ENCODE measurements at regions not wholly inside any gene's neighbourhood (a gene's known extent, or its start where the extent isn't known, plus 50 kb on each side); places are given as distances from the start of the nearest gene placed in this dataset.
A peak's percentile ranks its signal among the peaks of the same experiment; 100 is the strongest.

- Histone ChIP-seq H3F3A (ENCODE audit: insufficient read depth, low read depth) (no peaks in the 10 kb centered on the region), H3K79me2 (ENCODE audit: low read depth) (no peaks in the 10 kb centered on the region), H4K20me1 (ENCODE audit: insufficient read depth) (no peaks in the 10 kb centered on the region), H3K27me3 (ENCODE audit: insufficient read depth, low read depth) (no peaks in the 10 kb centered on the region), H3K36me3 (ENCODE audit: low read depth) (no peaks in the 10 kb centered on the region), H3K4me3 (no peak overlapping the region), H3K27ac (no peak overlapping the region), H3K4me1 (replicated peaks; ENCODE audit: insufficient read depth) (no peaks in the 10 kb centered on the region), H3K9me2 (ENCODE audit: insufficient read depth) (no peaks in the 10 kb centered on the region), H2AFZ (no peak overlapping the region), H3K9me3 (ENCODE audit: insufficient read depth, low read depth) (peaks cover 4% of the 10 kb centered on the region; the same call in 1 of the 2 replicates), H3K4me2 (peak overlapping the region; percentile 34; the same call in 1 of the 2 replicates)
- TF ChIP-seq CTCF (conservative IDR thresholded peaks at IDR 0.05) = no peak
- ChIA-PET CTCF (no interaction called here), POLR2A (ENCODE audit: unreplicated experiment) (no interaction called here)
- no TSS peak for BruUV-seq (replicated peaks)
- intact Hi-C loops (cut with micrococcal nuclease; ENCODE audit: unreplicated experiment) = no loop called here
- DNase-seq = peak in 1 of 2 experiments; percentile 66
Measured at GRCh38 chr10:113480851-113481502, 71.9 kb upstream of the HABP2 start.

DNA sequence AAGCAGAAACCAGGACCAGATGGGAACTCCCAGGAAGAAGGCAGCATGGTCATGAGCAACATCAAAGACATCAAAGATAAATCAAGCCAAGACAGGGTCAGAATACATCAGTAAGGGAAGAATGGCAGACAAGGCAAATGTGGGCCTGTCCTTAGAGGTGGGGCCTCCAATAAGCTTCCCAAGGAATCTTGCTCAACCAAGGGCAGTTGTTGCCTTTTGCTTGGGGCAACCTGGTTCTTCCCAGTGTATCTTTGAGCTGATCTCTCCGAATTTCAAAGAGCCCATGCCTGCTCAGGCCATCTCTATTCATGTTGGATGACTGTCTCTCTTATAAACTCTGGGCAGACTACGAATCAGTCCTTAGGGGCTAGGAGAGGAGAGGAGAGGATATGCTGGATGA is 68.4 kb upstream of the HABP2 start:
- no peak overlapping the region for H3K4me3 ChIP-seq
- H3F3A ChIP-seq (ENCODE audit: insufficient read depth, low read depth) = no peaks in the 10 kb centered on the region
- no TSS peak for BruUV-seq (replicated peaks)
- no peaks in the 10 kb centered on the region for H4K20me1 ChIP-seq (ENCODE audit: insufficient read depth)
- H3K79me2 ChIP-seq (ENCODE audit: low read depth) = no peaks in the 10 kb centered on the region
- TF ChIP-seq EZH2 (IDR thresholded peaks at IDR 0.05; ENCODE audit: low read depth) = no peak
- no peak for TF ChIP-seq CTCF (conservative IDR thresholded peaks at IDR 0.05)
- no peak overlapping the region for H3K4me2 ChIP-seq
- no peak for DNase-seq
- H3K27me3 ChIP-seq (ENCODE audit: insufficient read depth, low read depth) = no peaks in the 10 kb centered on the region
- H3K9me2 ChIP-seq (ENCODE audit: insufficient read depth) = no peaks in the 10 kb centered on the region
- H3K27ac ChIP-seq = no peak overlapping the region
- intact Hi-C loops (cut with micrococcal nuclease; ENCODE audit: unreplicated experiment) = no loop called here
- H3K4me1 ChIP-seq (replicated peaks; ENCODE audit: insufficient read depth) = no peaks in the 10 kb centered on the region
- H3K36me3 ChIP-seq (ENCODE audit: low read depth) = no peaks in the 10 kb centered on the region
- CTCF ChIA-PET = no interaction called here
- POLR2A ChIA-PET (ENCODE audit: unreplicated experiment) = no interaction called here
- peaks cover 4% of the 10 kb centered on the region; the same call in 1 of the 2 replicates for H3K9me3 ChIP-seq (ENCODE audit: insufficient read depth, low read depth)
- no peak overlapping the region for H2AFZ ChIP-seq

GRCh38 chr10:113485736-113486135 is 67.1 kb upstream of the HABP2 start:
- no peak for DNase-seq
- Histone ChIP-seq H4K20me1 (ENCODE audit: insufficient read depth) (no peaks in the 10 kb centered on the region), H3K36me3 (ENCODE audit: low read depth) (no peaks in the 10 kb centered on the region), H2AFZ (no peak overlapping the region), H3K27ac (no peak overlapping the region), H3K4me2 (no peak overlapping the region), H3K9me3 (ENCODE audit: insufficient read depth, low read depth) (no peaks in the 10 kb centered on the region), H3K4me1 (replicated peaks; ENCODE audit: insufficient read depth) (no peaks in the 10 kb centered on the region), H3K27me3 (ENCODE audit: insufficient read depth, low read depth) (no peaks in the 10 kb centered on the region), H3K9me2 (ENCODE audit: insufficient read depth) (no peaks in the 10 kb centered on the region), H3F3A (ENCODE audit: insufficient read depth, low read depth) (no peaks in the 10 kb centered on the region), H3K79me2 (ENCODE audit: low read depth) (no peaks in the 10 kb centered on the region), H3K4me3 (no peak overlapping the region)
- no peak for TF ChIP-seq CTCF (conservative IDR thresholded peaks at IDR 0.05)
- TF ChIP-seq EZH2 (IDR thresholded peaks at IDR 0.05; ENCODE audit: low read depth) = no peak
- POLR2A ChIA-PET (ENCODE audit: unreplicated experiment) = no interaction called here
- CTCF ChIA-PET = no interaction called here
- intact Hi-C loops (cut with micrococcal nuclease; ENCODE audit: unreplicated experiment) = no loop called here
- BruUV-seq (replicated peaks) = no TSS peak

Data from PC-9 (cell line).